HEK293 (cell line): ENCODE measurements at regions not wholly inside any gene's neighbourhood (a gene's known extent, or its start where the extent isn't known, plus 50 kb on each side); places are given as distances from the start of the nearest gene placed in this dataset.

Source experiments
- ZBTB21 ChIP-seq: fragments of 450-650 bp; formaldehyde crosslinking; IDR thresholded peaks from 2 replicates; pipeline ENCODE4 v1.5.1; 2017; ENCODE audit warnings: missing biosample characterization, missing genetic modification characterization
- ZNF138 ChIP-seq: fragments of 450-650 bp; formaldehyde crosslinking; IDR thresholded peaks from 2 replicates; pipeline ENCODE4 v1.5.1; 2016; ENCODE audit warnings: missing biosample characterization, missing genetic modification characterization, borderline replicate concordance
- ZNF239 ChIP-seq: fragments of 450-650 bp; formaldehyde crosslinking; IDR thresholded peaks from 2 replicates; pipeline ENCODE4 v1.5.1; 2016; ENCODE audit warnings: missing biosample characterization, missing genetic modification characterization
- ZNF274 ChIP-seq, 2 experiments: fragments of 200-500 bp in 1 of 2; fragments of 450-650 bp in 1 of 2; sonication (Bioruptor generic) in 1 of 2; formaldehyde crosslinking in 1 of 2; IDR thresholded peaks; 2 replicates each; pipeline versions ENCODE4 v1.5.1 to v1.6.1; 2014 to 2016; ENCODE audit warnings: borderline replicate concordance in 1 of 2, inconsistent platforms in 1 of 2, low read length in 1 of 2, missing biosample characterization in 1 of 2, missing genetic modification characterization in 1 of 2
- ZNF791 ChIP-seq: fragments of 450-650 bp; formaldehyde crosslinking; IDR thresholded peaks from 2 replicates; pipeline ENCODE4 v1.5.1; 2016; ENCODE audit warnings: missing biosample characterization, missing genetic modification characterization
- ZSCAN30 ChIP-seq: fragments of 450-650 bp; IDR thresholded peaks from 2 replicates; pipeline ENCODE4 v1.5.1; 2018; ENCODE audit warnings: missing biosample characterization, mild to moderate bottlenecking, missing genetic modification characterization, moderate library complexity
- TF ChIP-seq, protein P1 (sequence below): fragments of 450-650 bp; formaldehyde crosslinking; IDR thresholded peaks from 2 replicates; pipeline ENCODE4 v1.5.1; 2016; ENCODE audit warnings: missing biosample characterization, missing genetic modification characterization
- TF ChIP-seq, protein P2 (sequence below): fragments of 450-650 bp; formaldehyde crosslinking; IDR thresholded peaks from 2 replicates; pipeline ENCODE4 v1.5.1; 2016; ENCODE audit warnings: missing biosample characterization, missing genetic modification characterization

DNA sequence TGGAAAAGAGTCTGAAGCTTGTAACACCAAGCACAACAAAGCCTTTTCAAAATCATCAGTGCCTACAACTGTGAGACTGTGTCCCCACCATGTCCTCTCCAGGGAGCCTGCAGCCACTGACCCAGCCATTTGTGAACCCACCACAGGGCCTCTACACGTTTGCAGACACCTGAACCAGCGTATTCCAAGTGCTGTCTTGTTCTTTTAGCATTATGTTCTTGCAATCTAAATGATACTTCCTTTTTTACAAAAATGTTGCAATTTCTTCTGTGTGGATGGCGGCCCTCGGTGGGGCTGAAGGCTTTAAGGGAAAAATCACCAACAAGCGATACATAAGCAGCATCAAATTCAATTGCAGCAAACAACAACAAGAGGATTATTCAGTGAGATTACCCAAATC, 403.2 kb upstream of the MGMT start:
- TF ChIP-seq ZNF138 (tag by site-specific recombination) (no peak), ZSCAN30 (tag by site-specific recombination) (no peak), ZNF239 (tag by site-specific recombination) (no peak), ZNF791 (no peak), ZNF274 (IDR thresholded peaks at IDR 0.05; ENCODE audit: low read length) (no peak), ZNF274 (tag by site-specific recombination; IDR thresholded peaks at IDR 0.05; ENCODE audit: borderline replicate concordance) (no peak), ZBTB21 (tag by site-specific recombination) (no peak)
- TF ChIP-seq, protein P1, sequence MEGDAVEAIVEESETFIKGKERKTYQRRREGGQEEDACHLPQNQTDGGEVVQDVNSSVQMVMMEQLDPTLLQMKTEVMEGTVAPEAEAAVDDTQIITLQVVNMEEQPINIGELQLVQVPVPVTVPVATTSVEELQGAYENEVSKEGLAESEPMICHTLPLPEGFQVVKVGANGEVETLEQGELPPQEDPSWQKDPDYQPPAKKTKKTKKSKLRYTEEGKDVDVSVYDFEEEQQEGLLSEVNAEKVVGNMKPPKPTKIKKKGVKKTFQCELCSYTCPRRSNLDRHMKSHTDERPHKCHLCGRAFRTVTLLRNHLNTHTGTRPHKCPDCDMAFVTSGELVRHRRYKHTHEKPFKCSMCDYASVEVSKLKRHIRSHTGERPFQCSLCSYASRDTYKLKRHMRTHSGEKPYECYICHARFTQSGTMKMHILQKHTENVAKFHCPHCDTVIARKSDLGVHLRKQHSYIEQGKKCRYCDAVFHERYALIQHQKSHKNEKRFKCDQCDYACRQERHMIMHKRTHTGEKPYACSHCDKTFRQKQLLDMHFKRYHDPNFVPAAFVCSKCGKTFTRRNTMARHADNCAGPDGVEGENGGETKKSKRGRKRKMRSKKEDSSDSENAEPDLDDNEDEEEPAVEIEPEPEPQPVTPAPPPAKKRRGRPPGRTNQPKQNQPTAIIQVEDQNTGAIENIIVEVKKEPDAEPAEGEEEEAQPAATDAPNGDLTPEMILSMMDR (tag by site-specific recombination) = no peak
- TF ChIP-seq, protein P2, sequence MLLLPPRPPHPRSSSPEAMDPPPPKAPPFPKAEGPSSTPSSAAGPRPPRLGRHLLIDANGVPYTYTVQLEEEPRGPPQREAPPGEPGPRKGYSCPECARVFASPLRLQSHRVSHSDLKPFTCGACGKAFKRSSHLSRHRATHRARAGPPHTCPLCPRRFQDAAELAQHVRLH (tag by site-specific recombination) = no peak
